ENCODE measurements at regions not wholly inside any gene's neighbourhood (a gene's known extent, or its start where the extent isn't known, plus 50 kb on each side); places are given as distances from the start of the nearest gene placed in this dataset.
"Not testable (repeated sequence)": the region's sequence is repeated elsewhere in the genome, so short reads cannot be mapped to it uniquely, and the experiment has no call there.

DNA sequence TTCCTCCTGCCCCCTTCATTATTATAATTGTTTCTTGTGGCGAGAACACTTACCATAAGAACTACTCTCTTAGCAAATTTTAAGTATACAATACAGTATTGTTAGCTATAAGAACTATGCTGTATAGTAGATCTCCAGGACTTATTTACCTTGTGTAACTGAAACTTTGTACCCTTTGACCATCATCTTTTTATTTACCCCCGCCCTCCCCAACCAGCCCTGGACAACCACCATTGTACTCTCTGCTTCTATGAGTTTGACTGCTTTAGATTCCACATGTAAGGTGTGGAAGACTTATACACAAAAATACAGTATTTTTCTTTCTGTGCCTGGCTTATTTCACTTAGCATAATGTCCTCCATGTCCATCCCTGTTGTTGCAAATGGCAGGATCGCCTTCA, 161.1 kb downstream of the PHF8 start:
- WGBS, 2 donors (ENCODE audit: low coverage in 1 of 2): 60 to 65% methylated on average over 1 to 3 of the region's 3 CpGs
- Histone ChIP-seq H3K27ac (no peak overlapping the region), H3K4me3 (no peak overlapping the region), H3K27me3 (no peaks in the 10 kb centered on the region), H3K4me1 (no peaks in the 10 kb centered on the region), H3K36me3 (no peaks in the 10 kb centered on the region), H3K9me3 (no peaks in the 10 kb centered on the region)
- intact Hi-C loops (cut with DNase I; ENCODE audit: low total_unique reads): no loop called here
- no peak for TF ChIP-seq POLR2AphosphoS5 (IDR thresholded peaks at IDR 0.05)
- no peak for TF ChIP-seq EP300 (IDR thresholded peaks at IDR 0.05; ENCODE audit: low read depth)
- TF ChIP-seq, protein P1, sequence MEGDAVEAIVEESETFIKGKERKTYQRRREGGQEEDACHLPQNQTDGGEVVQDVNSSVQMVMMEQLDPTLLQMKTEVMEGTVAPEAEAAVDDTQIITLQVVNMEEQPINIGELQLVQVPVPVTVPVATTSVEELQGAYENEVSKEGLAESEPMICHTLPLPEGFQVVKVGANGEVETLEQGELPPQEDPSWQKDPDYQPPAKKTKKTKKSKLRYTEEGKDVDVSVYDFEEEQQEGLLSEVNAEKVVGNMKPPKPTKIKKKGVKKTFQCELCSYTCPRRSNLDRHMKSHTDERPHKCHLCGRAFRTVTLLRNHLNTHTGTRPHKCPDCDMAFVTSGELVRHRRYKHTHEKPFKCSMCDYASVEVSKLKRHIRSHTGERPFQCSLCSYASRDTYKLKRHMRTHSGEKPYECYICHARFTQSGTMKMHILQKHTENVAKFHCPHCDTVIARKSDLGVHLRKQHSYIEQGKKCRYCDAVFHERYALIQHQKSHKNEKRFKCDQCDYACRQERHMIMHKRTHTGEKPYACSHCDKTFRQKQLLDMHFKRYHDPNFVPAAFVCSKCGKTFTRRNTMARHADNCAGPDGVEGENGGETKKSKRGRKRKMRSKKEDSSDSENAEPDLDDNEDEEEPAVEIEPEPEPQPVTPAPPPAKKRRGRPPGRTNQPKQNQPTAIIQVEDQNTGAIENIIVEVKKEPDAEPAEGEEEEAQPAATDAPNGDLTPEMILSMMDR (IDR thresholded peaks at IDR 0.05): no peak
- no peak for TF ChIP-seq POLR2A (IDR thresholded peaks at IDR 0.05)
- no peak for DNase-seq
- in situ Hi-C loops (cut with MboI; ENCODE audit: low pct_ligation_motif_present in 1 of 4, low pct_unique_long_range_greater_than_20kb in 1 of 4, low sequenced_read_pairs in 3 of 4): no loop called here

DNA sequence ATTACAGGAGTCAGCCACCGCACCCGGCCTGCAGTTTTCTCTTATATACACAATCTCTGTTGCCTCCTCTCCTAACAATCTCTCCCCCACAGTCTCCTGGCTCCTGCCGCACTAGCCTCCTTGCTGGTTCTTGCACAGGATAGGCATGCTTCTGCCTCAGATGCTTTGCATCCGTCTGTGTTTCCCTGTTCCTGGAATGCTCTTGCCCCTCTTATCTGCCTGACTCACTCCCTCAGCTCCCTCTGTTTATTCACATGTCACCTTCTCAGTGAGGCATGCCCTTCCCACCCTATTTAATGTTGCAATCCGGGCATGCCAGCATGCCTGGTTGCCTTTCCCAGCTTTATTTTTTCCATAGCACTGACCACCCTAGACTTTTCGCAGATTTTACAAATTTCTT, 161.9 kb downstream of the PHF8 start:
- no peak overlapping the region for H3K4me3 ChIP-seq
- WGBS, 2 donors (ENCODE audit: low coverage in 1 of 2): 28 to 45% methylated on average over 6 of the region's 6 CpGs
- H3K27me3 ChIP-seq: no peaks in the 10 kb centered on the region
- H3K36me3 ChIP-seq: no peaks in the 10 kb centered on the region
- no peak overlapping the region for H3K27ac ChIP-seq
- TF ChIP-seq, protein P1 (IDR thresholded peaks at IDR 0.05): no peak
- TF ChIP-seq POLR2A (IDR thresholded peaks at IDR 0.05): no peak
- no peak for TF ChIP-seq EP300 (IDR thresholded peaks at IDR 0.05; ENCODE audit: low read depth)
- TF ChIP-seq POLR2AphosphoS5 (IDR thresholded peaks at IDR 0.05): no peak
- no peak for DNase-seq
- intact Hi-C loops (cut with DNase I; ENCODE audit: low total_unique reads) (no loop called here), in situ Hi-C loops (cut with MboI; ENCODE audit: low pct_ligation_motif_present in 1 of 4, low pct_unique_long_range_greater_than_20kb in 1 of 4, low sequenced_read_pairs in 3 of 4) (no loop called here)
- H3K4me1 ChIP-seq: no peaks in the 10 kb centered on the region
- no peaks in the 10 kb centered on the region for H3K9me3 ChIP-seq

DNA sequence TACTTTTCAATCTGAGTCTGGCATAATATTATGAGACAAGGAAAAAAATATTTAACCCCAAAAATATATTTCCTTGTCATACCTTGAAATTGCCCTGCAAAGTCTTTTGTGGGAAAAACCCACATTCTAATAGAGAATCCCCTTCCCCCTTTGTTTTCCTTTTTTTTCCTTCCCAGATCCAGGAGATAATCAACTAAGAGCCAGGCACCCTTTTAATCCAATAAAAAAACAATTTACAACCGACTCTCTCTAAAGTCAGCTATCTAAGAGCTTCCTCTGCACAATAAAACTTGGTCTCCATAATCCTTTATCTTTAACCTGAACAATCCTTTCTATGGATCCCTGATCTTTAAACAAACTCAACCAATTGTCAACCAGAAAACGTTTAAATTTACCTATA, 163.5 kb downstream of the PHF8 start:
- H3K4me1 ChIP-seq; DNase-seq; H3K27me3 ChIP-seq; H3K9me3 ChIP-seq; intact Hi-C loops (cut with DNase I; ENCODE audit: low total_unique reads); H3K36me3 ChIP-seq; H3K4me3 ChIP-seq; in situ Hi-C loops (cut with MboI; ENCODE audit: low pct_ligation_motif_present in 1 of 4, low pct_unique_long_range_greater_than_20kb in 1 of 4, low sequenced_read_pairs in 3 of 4); H3K27ac ChIP-seq: not testable (repeated sequence)
- 14 to 32% methylated on average over 1 to 2 of the region's 2 CpGs for WGBS, 2 donors (ENCODE audit: low coverage in 1 of 2)

DNA sequence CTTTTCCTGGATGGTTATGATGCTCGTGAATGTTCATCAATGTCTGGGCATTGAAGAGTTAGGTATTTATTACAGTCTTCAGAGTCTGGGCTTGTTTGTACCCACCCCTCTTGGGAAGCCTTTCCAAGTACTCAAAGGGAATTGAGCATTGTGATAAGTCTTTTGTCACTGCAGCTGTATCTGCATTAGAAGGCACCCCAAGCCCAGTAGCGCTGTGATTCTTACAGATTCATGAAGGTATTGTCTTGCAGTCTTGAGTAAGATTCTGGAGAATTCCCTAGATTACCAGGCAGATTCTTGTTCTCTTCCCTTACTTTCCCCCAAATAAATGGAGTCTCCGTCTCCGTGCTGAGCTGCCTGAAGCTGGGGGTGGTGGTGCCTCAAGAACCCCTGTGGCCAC, 173.4 kb upstream of the HUWE1 start:
- in situ Hi-C loops (cut with MboI; ENCODE audit: low pct_ligation_motif_present in 1 of 4, low pct_unique_long_range_greater_than_20kb in 1 of 4, low sequenced_read_pairs in 3 of 4): no loop called here

More for the DNA sequence above, 173.4 kb upstream of the HUWE1 start:
- H3K9me3 ChIP-seq: no peaks in the 10 kb centered on the region
- intact Hi-C loops (cut with DNase I; ENCODE audit: low total_unique reads): no loop called here
- no peaks in the 10 kb centered on the region for H3K27me3 ChIP-seq
- H3K4me3 ChIP-seq: no peak overlapping the region
- DNase-seq: no peak
- no peaks in the 10 kb centered on the region for H3K4me1 ChIP-seq
- no peak overlapping the region for H3K27ac ChIP-seq
- no peak for TF ChIP-seq EP300 (IDR thresholded peaks at IDR 0.05; ENCODE audit: low read depth)
- TF ChIP-seq POLR2AphosphoS5 (IDR thresholded peaks at IDR 0.05): no peak
- TF ChIP-seq POLR2A (IDR thresholded peaks at IDR 0.05): no peak
- TF ChIP-seq, protein P1 (IDR thresholded peaks at IDR 0.05): no peak
- 76% methylated on average over 4 of the region's 4 CpGs; no CpG with 5 or more reads in 1 of the 2 donors for WGBS, 2 donors (ENCODE audit: low coverage in 1 of 2)
- H3K36me3 ChIP-seq: no peaks in the 10 kb centered on the region

Measured in transverse colon (tissue), 4 donors.